ENCODE measurements at regions not wholly inside any gene's neighbourhood (a gene's known extent, or its start where the extent isn't known, plus 50 kb on each side); places are given as distances from the start of the nearest gene placed in this dataset.

- H3K9me1 ChIP-seq (replicated peaks; ENCODE audit: control insufficient read depth, extremely low read depth, insufficient read depth, low read length), result no peaks in the 10 kb centered on the region
- no peaks in the 10 kb centered on the region for H3K4me1 ChIP-seq (ENCODE audit: control insufficient read depth, extremely low read depth, insufficient read depth, low read length)
- H4K20me1 ChIP-seq (replicated peaks; ENCODE audit: control insufficient read depth, extremely low read depth, insufficient read depth, low read length), result no peaks in the 10 kb centered on the region
- no peak overlapping the region for H3K9ac ChIP-seq (replicated peaks; ENCODE audit: extremely low read depth, insufficient read depth, low read length)
- dilution Hi-C loops (cut with MboI; ENCODE audit: extremely low pct_ligation_motif_present, low sequenced_read_pairs), result no loop called here
- no peak for DNase-seq (ENCODE audit: low read depth, low spot score)
- FAIRE-seq, result no peak
- no TSS peak for BruUV-seq (replicated peaks)
- no peaks in the 10 kb centered on the region for H3K79me2 ChIP-seq (ENCODE audit: control insufficient read depth, insufficient read depth, low read length)
- POLR2A ChIA-PET, result no interaction called here
- no peaks in the 10 kb centered on the region for H3K36me3 ChIP-seq (ENCODE audit: control insufficient read depth in 2 of 2, extremely low read depth in 1 of 2, insufficient read depth in 2 of 2, low read length in 2 of 2)
- H3K27me3 ChIP-seq (ENCODE audit: control insufficient read depth in 2 of 2, insufficient read depth in 2 of 2, low read length in 2 of 2), result no peaks in the 10 kb centered on the region
- H3K4me3 ChIP-seq (replicated peaks in 1 of 3; ENCODE audit: insufficient read depth in 1 of 3, low read depth in 1 of 3, low read length in 3 of 3), result no peak overlapping the region
- TF ChIP-seq POLR2AphosphoS5 (IDR thresholded peaks at IDR 0.05; ENCODE audit: insufficient read depth, low read depth, low read length) (no peak), CTCF (IDR thresholded peaks at IDR 0.05; ENCODE audit: extremely low read depth in 1 of 2, insufficient read depth in 1 of 2, low read depth in 1 of 2, low read length in 2 of 2) (no peak), POLR2A (IDR thresholded peaks at IDR 0.05; ENCODE audit: low read depth, low read length) (no peak), FOS (IDR thresholded peaks at IDR 0.05; ENCODE audit: borderline replicate concordance, insufficient read depth, low read length) (no peak), EZH2 (IDR thresholded peaks at IDR 0.05; ENCODE audit: borderline replicate concordance, low read depth, low read length, severe bottlenecking) (no peak), GATA2 (IDR thresholded peaks at IDR 0.05; ENCODE audit: insufficient read depth, insufficient read length, low read depth, low read length) (no peak), JUN (IDR thresholded peaks at IDR 0.05; ENCODE audit: borderline replicate concordance, insufficient read depth, insufficient read length, low read depth) (no peak), MYC (IDR thresholded peaks at IDR 0.05; ENCODE audit: low read depth, low read length) (no peak)
- TF ChIP-seq, protein P1, sequence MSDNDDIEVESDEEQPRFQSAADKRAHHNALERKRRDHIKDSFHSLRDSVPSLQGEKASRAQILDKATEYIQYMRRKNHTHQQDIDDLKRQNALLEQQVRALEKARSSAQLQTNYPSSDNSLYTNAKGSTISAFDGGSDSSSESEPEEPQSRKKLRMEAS (IDR thresholded peaks at IDR 0.05; ENCODE audit: insufficient read depth, insufficient read length), result no peak
- intact Hi-C loops (cut with micrococcal nuclease), result no loop called here
- no peaks in the 10 kb centered on the region for H3K9me3 ChIP-seq (replicated peaks; ENCODE audit: control insufficient read depth, insufficient read depth, low read length)
- no peak overlapping the region for H2AFZ ChIP-seq (ENCODE audit: low read depth, low read length)
- CTCF ChIA-PET, result no interaction called here
- H3K27ac ChIP-seq (ENCODE audit: insufficient read depth, low read depth, low read length), result no peak overlapping the region
- no peak overlapping the region for H3K4me2 ChIP-seq (ENCODE audit: insufficient read depth, low read length)
These were observed 1502.4 kb upstream of the PIK3C3 start for GRCh38 chr18:40452599-40452998.

All from endothelial cell of umbilical vein (primary cell).